ENCODE measurements at regions not wholly inside any gene's neighbourhood (a gene's known extent, or its start where the extent isn't known, plus 50 kb on each side); places are given as distances from the start of the nearest gene placed in this dataset.

DNA sequence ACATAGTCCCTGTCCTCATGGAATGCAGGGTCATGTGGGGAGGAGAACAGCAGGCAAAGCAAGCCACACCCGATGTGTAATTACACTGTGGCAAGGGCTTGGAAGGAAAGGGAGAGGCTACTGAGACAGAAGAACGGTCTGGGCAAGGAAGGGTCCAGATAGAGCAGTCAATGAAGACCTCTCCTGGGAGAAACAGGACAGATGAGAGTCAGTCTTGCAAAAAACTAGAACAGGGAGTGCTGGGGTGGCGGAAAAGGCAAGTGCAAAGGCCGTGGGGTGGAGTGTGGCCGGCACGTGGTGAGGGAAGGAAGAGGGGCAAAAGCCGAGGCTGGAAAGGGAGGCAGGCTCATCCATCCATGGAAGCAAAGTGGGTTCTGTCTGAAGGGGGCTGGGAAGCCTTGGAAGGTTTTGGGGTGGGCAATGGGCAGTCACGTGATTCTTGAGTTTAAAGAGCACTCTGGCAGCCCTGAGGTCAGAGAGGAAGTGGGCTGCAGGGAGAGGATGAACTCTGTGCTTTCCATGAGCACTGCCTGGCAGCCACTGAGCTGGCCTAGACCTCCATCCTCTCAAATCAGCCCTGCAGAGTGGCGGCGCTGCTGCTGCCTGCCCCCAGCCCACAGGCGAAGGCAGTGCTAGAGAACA, 182.2 kb downstream of the INHBB start:
- Histone ChIP-seq H3K4me3 (no peak overlapping the region), H3K27ac (no peak overlapping the region), H3K36me3 (no peaks in the 10 kb centered on the region), H3K9me3 (no peaks in the 10 kb centered on the region), H3K4me1 (peaks cover 0 to 18% (median 10%) of the 10 kb centered on the region in 4 donors), H3K27me3 (no peaks in the 10 kb centered on the region)
- no peak for TF ChIP-seq POLR2A (IDR thresholded peaks at IDR 0.05)
- no peak for TF ChIP-seq CTCF (IDR thresholded peaks at IDR 0.05)
- intact Hi-C loops (cut with DNase I): no loop called here
- 36% methylated on average over 8 of the region's 11 CpGs for WGBS (ENCODE audit: insufficient coverage, low coverage, low lambda C conversion rate, missing lambda C conversion rate)
- no peak for ATAC-seq
- no peak for DNase-seq

DNA sequence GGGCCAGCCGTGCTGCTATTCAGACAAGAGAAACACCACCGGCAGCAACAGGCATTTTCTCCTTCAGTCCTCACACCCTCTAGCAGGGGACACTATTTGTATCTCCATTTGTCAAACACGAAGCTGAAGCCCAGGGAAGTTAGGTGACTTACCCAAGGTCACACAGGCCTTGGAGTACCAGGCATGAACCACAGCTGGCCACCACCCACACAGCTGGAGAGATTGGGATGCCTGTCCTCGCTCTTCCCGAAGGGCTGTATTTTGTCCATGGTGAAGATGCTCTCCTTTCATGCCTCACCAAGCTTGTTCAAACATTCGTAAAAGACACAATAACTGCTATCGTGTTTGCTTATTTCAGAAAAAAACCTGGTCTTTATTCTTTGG, 182.7 kb downstream of the INHBB start:
- Histone ChIP-seq H3K27ac (no peak overlapping the region), H3K27me3 (no peaks in the 10 kb centered on the region), H3K4me1 (peaks cover 0 to 18% (median 10%) of the 10 kb centered on the region in 4 donors), H3K4me3 (no peak overlapping the region), H3K9me3 (no peaks in the 10 kb centered on the region), H3K36me3 (no peaks in the 10 kb centered on the region)
- no peak for DNase-seq
- intact Hi-C loops (cut with DNase I): no loop called here
- TF ChIP-seq CTCF (IDR thresholded peaks at IDR 0.05) (no peak), POLR2A (IDR thresholded peaks at IDR 0.05) (no peak)
- WGBS (ENCODE audit: insufficient coverage, low coverage, low lambda C conversion rate, missing lambda C conversion rate): no CpG with 5 or more reads among the region's 7 CpGs
- no peak for ATAC-seq

DNA sequence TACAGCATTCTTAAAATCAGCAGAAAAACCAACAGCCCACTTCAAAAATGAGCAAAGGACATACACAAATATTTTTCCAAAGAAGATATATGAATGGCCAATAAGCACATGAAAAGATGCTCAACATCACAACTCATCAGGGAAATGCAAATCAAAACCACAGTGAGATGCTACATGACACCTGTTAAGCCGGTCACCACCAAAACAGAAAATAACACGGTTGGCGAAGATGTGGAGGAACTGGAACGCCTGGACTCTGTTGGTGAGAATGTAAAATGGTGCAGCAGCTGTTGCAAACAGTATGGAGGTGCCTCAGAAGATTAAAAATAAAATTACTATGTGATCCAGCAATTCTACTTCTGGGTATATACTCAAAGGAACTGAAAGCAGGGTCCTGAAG, 184.8 kb downstream of the INHBB start:
- H3K4me1 ChIP-seq: peaks cover 0 to 5% (median 3%) of the 10 kb centered on the region in 4 donors
- 100% methylated on average over 4 of the region's 4 CpGs for WGBS (ENCODE audit: insufficient coverage, low coverage, low lambda C conversion rate, missing lambda C conversion rate)
- no peaks in the 10 kb centered on the region for H3K27me3 ChIP-seq
- ATAC-seq: no peak
- no peak overlapping the region for H3K27ac ChIP-seq
- intact Hi-C loops (cut with DNase I): no loop called here
- TF ChIP-seq CTCF (IDR thresholded peaks at IDR 0.05): no peak
- TF ChIP-seq POLR2A (IDR thresholded peaks at IDR 0.05): no peak
- no peak for DNase-seq
- no peak overlapping the region for H3K4me3 ChIP-seq
- H3K36me3 ChIP-seq: no peaks in the 10 kb centered on the region
- H3K9me3 ChIP-seq: no peaks in the 10 kb centered on the region

- ATAC-seq (no peak), DNase-seq (no peak)
- H3K4me1 ChIP-seq: peaks cover 0 to 9% (median 4%) of the 10 kb centered on the region in 4 donors
- intact Hi-C loops (cut with DNase I): no loop called here
- TF ChIP-seq POLR2A (IDR thresholded peaks at IDR 0.05): no peak
- TF ChIP-seq CTCF (IDR thresholded peaks at IDR 0.05): no peak
- H3K4me3 ChIP-seq: no peak overlapping the region
- H3K9me3 ChIP-seq: no peaks in the 10 kb centered on the region
- H3K27ac ChIP-seq: no peak overlapping the region
- no peaks in the 10 kb centered on the region for H3K36me3 ChIP-seq
- H3K27me3 ChIP-seq: no peaks in the 10 kb centered on the region
These were observed 185.4 kb downstream of the INHBB start for GRCh38 chr2:120531365-120531764.
